HCT116 (cell line): ENCODE measurements at regions not wholly inside any gene's neighbourhood (a gene's known extent, or its start where the extent isn't known, plus 50 kb on each side); places are given as distances from the start of the nearest gene placed in this dataset.

Experiments
- CEBPB ChIP-seq: IDR thresholded peaks from 2 replicates; pipeline ENCODE4 v1.6.1; 2012; ENCODE audit warnings: low read depth
- EZH2 ChIP-seq: fragments of 200-600 bp; sonication (generic); IDR thresholded peaks from 2 replicates; pipeline ENCODE4 v1.6.1; 2017; ENCODE audit warnings: antibody characterized with exemption, mixed run types
- POLR2A ChIP-seq: IDR thresholded peaks from 2 replicates; pipeline ENCODE4 v1.7.0; 2011; ENCODE audit warnings: borderline replicate concordance; ENCODE audit not compliant: insufficient read depth, insufficient read length; ENCODE audit errors: extremely low read depth
- POLR2AphosphoS5 ChIP-seq: IDR thresholded peaks from 2 replicates; pipeline ENCODE4 v1.6.1; 2011; ENCODE audit warnings: mild to moderate bottlenecking, low read depth, low read length, moderate library complexity
- SP1 ChIP-seq: IDR thresholded peaks from 2 replicates; pipeline ENCODE4 v1.6.1; 2012; ENCODE audit warnings: low read depth
- SRF ChIP-seq: IDR thresholded peaks from 2 replicates; pipeline ENCODE4 v1.6.1; 2012; ENCODE audit warnings: low read depth
- ZNF274 ChIP-seq: fragments of 200-500 bp; sonication (Bioruptor generic); IDR thresholded peaks from 2 replicates; pipeline ENCODE4 v1.6.1; 2014; ENCODE audit warnings: mild to moderate bottlenecking, low read depth, low read length, inconsistent platforms
- TF ChIP-seq, protein P1 (sequence below), 3 experiments: fragments of 200-600 bp in 1 of 3; sonication (generic) in 1 of 3; IDR thresholded peaks in 2 of 3; conservative IDR thresholded peaks in 1 of 3; 2 replicates each; pipeline ENCODE4 v1.5.1; 2012 to 2017; ENCODE audit warnings: low read depth in 2 of 3, low read length in 2 of 3, antibody characterized with exemption in 1 of 3, borderline replicate concordance in 1 of 3, control low read depth in 1 of 3, mild to moderate bottlenecking in 1 of 3, mixed read lengths in 1 of 3, mixed run types in 1 of 3, moderate library complexity in 1 of 3; ENCODE audit not compliant: insufficient read depth in 1 of 3
- TF ChIP-seq, protein P2 (sequence below): IDR thresholded peaks from 2 replicates; pipeline ENCODE4 v1.6.1; 2012
- TF ChIP-seq, protein P3 (sequence below): IDR thresholded peaks from 2 replicates; pipeline ENCODE4 v1.6.1; 2012

DNA sequence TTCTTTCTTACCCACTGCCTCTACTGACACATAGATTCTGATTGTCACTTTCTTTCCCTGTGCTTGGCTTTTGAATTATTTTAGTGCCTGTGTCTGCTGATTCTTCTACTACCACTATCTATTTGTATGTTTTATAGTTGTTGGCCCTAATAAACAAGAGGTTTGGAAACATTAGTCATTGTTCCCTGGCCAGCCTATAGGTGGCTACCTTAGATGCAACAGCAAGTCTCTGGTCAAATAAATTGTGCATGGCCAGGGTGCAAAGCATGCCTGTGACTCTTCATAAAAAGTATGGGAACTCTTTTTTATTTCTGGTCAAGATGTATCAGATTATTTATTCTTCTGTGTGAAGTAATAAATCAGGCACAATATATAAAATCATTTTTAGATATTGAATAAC is 124.4 kb downstream of the PLK2 start:
- TF ChIP-seq, protein P1, sequence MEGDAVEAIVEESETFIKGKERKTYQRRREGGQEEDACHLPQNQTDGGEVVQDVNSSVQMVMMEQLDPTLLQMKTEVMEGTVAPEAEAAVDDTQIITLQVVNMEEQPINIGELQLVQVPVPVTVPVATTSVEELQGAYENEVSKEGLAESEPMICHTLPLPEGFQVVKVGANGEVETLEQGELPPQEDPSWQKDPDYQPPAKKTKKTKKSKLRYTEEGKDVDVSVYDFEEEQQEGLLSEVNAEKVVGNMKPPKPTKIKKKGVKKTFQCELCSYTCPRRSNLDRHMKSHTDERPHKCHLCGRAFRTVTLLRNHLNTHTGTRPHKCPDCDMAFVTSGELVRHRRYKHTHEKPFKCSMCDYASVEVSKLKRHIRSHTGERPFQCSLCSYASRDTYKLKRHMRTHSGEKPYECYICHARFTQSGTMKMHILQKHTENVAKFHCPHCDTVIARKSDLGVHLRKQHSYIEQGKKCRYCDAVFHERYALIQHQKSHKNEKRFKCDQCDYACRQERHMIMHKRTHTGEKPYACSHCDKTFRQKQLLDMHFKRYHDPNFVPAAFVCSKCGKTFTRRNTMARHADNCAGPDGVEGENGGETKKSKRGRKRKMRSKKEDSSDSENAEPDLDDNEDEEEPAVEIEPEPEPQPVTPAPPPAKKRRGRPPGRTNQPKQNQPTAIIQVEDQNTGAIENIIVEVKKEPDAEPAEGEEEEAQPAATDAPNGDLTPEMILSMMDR (IDR thresholded peaks at IDR 0.05 in 2 of 3, conservative IDR thresholded peaks at IDR 0.05 in 1 of 3; ENCODE audit: borderline replicate concordance in 1 of 3, insufficient read depth in 1 of 3, low read depth in 2 of 3, low read length in 2 of 3), result peak in 2 of 3 experiments; percentile 30 to 48; a peak in 3 of 6 replicates
- no peak for TF ChIP-seq POLR2A
- no peak for TF ChIP-seq SRF
- TF ChIP-seq, protein P2, sequence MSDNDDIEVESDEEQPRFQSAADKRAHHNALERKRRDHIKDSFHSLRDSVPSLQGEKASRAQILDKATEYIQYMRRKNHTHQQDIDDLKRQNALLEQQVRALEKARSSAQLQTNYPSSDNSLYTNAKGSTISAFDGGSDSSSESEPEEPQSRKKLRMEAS, result no peak
- TF ChIP-seq ZNF274, result no peak
- TF ChIP-seq EZH2, result no peak
- TF ChIP-seq POLR2AphosphoS5, result no peak
- no peak for TF ChIP-seq SP1
- TF ChIP-seq CEBPB, result no peak
- TF ChIP-seq, protein P3, sequence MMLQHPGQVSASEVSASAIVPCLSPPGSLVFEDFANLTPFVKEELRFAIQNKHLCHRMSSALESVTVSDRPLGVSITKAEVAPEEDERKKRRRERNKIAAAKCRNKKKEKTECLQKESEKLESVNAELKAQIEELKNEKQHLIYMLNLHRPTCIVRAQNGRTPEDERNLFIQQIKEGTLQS, result no peak
